Activated T-helper 17 cell treated with anti-CD3 and anti-CD28 coated beads, Interleukin-2, amount 50 U/mL, for 72 hours (primary cell): ENCODE measurements at regions not wholly inside any gene's neighbourhood (a gene's known extent, or its start where the extent isn't known, plus 50 kb on each side); places are given as distances from the start of the nearest gene placed in this dataset.

ENCODE experiments used
- ATAC-seq: fragments of 150-1000 bp; cut with Tn5 transposase; replicated peaks from 2 replicates; pipeline ENCODE4 v1.10.0; 2021; ENCODE audit warnings: mild to moderate bottlenecking, moderate library complexity
- H3K27ac Mint-ChIP-seq: one replicate; pipeline ENCODE4 v1.8.0; 2022; ENCODE audit warnings: mixed read lengths
- H3K27me3 Mint-ChIP-seq: one replicate; pipeline ENCODE4 v1.8.0; 2022; ENCODE audit warnings: mixed read lengths
- H3K36me3 Mint-ChIP-seq: one replicate; pipeline ENCODE4 v1.8.0; 2022; ENCODE audit warnings: low read depth, mild to moderate bottlenecking, mixed read lengths
- H3K4me1 Mint-ChIP-seq: one replicate; pipeline ENCODE4 v1.8.0; 2022; ENCODE audit warnings: mixed read lengths
- H3K4me3 Mint-ChIP-seq: one replicate; pipeline ENCODE4 v1.8.0; 2022; ENCODE audit warnings: mild to moderate bottlenecking, mixed read lengths
- H3K9me3 Mint-ChIP-seq: one replicate; pipeline ENCODE4 v1.8.0; 2022; ENCODE audit warnings: mixed read lengths

GRCh38 chr2:41924709-41925408 lies 123.0 kb upstream of the PKDCC start:
- Mint-ChIP-seq H3K4me3 (no peak overlapping the region), H3K9me3 (peaks cover 8% of the 10 kb centered on the region), H3K27ac (no peak overlapping the region), H3K4me1 (no peaks in the 10 kb centered on the region), H3K36me3 (no peaks in the 10 kb centered on the region), H3K27me3 (no peaks in the 10 kb centered on the region)
- no peak for ATAC-seq

- H3K9me3 Mint-ChIP-seq, result peaks cover 8% of the 10 kb centered on the region
These were observed 122.1 kb upstream of the PKDCC start for GRCh38 chr2:41925712-41926111.

GRCh38 chr2:41926614-41927580 lies 120.9 kb upstream of the PKDCC start:
- ATAC-seq, result no peak
- Mint-ChIP-seq H3K27ac (no peak overlapping the region), H3K4me1 (no peaks in the 10 kb centered on the region), H3K9me3 (peaks cover 8% of the 10 kb centered on the region), H3K36me3 (no peaks in the 10 kb centered on the region), H3K4me3 (no peak overlapping the region), H3K27me3 (no peaks in the 10 kb centered on the region)

More at GRCh38 chr2:41925712-41926111, 122.1 kb upstream of the PKDCC start:
- no peak overlapping the region for H3K27ac Mint-ChIP-seq
- H3K36me3 Mint-ChIP-seq, result no peaks in the 10 kb centered on the region
- no peak for ATAC-seq
- no peaks in the 10 kb centered on the region for H3K27me3 Mint-ChIP-seq
- H3K4me1 Mint-ChIP-seq, result no peaks in the 10 kb centered on the region
- H3K4me3 Mint-ChIP-seq, result no peak overlapping the region

- Mint-ChIP-seq H3K9me3 (peaks cover 8% of the 10 kb centered on the region), H3K36me3 (no peaks in the 10 kb centered on the region), H3K4me1 (no peaks in the 10 kb centered on the region), H3K4me3 (no peak overlapping the region), H3K27ac (no peak overlapping the region), H3K27me3 (no peaks in the 10 kb centered on the region)
- no peak for ATAC-seq
These were observed 120.1 kb upstream of the PKDCC start for GRCh38 chr2:41927581-41928264.

GRCh38 chr2:41928526-41928925 lies 119.3 kb upstream of the PKDCC start:
- Mint-ChIP-seq H3K27me3 (no peaks in the 10 kb centered on the region), H3K36me3 (no peaks in the 10 kb centered on the region), H3K4me1 (peaks cover under 1% of the 10 kb centered on the region), H3K9me3 (peaks cover 8% of the 10 kb centered on the region), H3K4me3 (no peak overlapping the region), H3K27ac (no peak overlapping the region)
- no peak for ATAC-seq

GRCh38 chr2:41930807-41931566 lies 116.8 kb upstream of the PKDCC start:
- ATAC-seq, result no peak
- no peaks in the 10 kb centered on the region for H3K9me3 Mint-ChIP-seq

GRCh38 chr2:41932241-41933045 lies 115.4 kb upstream of the PKDCC start:
- Mint-ChIP-seq H3K27me3 (no peaks in the 10 kb centered on the region), H3K36me3 (no peaks in the 10 kb centered on the region), H3K4me3 (no peak overlapping the region), H3K9me3 (no peaks in the 10 kb centered on the region), H3K4me1 (peaks cover 7% of the 10 kb centered on the region), H3K27ac (no peak overlapping the region)
- ATAC-seq, result no peak

More at GRCh38 chr2:41930807-41931566, 116.8 kb upstream of the PKDCC start:
- Mint-ChIP-seq H3K36me3 (no peaks in the 10 kb centered on the region), H3K4me3 (no peak overlapping the region), H3K4me1 (peaks cover 7% of the 10 kb centered on the region), H3K27ac (no peak overlapping the region), H3K27me3 (no peaks in the 10 kb centered on the region)

- Mint-ChIP-seq H3K4me3 (no peak overlapping the region), H3K27me3 (no peaks in the 10 kb centered on the region), H3K36me3 (no peaks in the 10 kb centered on the region), H3K4me1 (peaks cover 7% of the 10 kb centered on the region), H3K27ac (no peak overlapping the region), H3K9me3 (no peaks in the 10 kb centered on the region)
- ATAC-seq, result no peak
These were observed 114.8 kb upstream of the PKDCC start for GRCh38 chr2:41933046-41933420.

- Mint-ChIP-seq H3K36me3 (no peaks in the 10 kb centered on the region), H3K27ac (no peak overlapping the region), H3K4me3 (no peak overlapping the region), H3K9me3 (no peaks in the 10 kb centered on the region), H3K27me3 (no peaks in the 10 kb centered on the region), H3K4me1 (peaks cover 7% of the 10 kb centered on the region)
- no peak for ATAC-seq
These were observed 114.1 kb upstream of the PKDCC start for GRCh38 chr2:41933585-41934320.

- no peaks in the 10 kb centered on the region for H3K9me3 Mint-ChIP-seq
- no peak overlapping the region for H3K27ac Mint-ChIP-seq
- H3K4me1 Mint-ChIP-seq, result peaks cover 7% of the 10 kb centered on the region
- ATAC-seq, result no peak
- H3K36me3 Mint-ChIP-seq, result no peaks in the 10 kb centered on the region
- no peaks in the 10 kb centered on the region for H3K27me3 Mint-ChIP-seq
- H3K4me3 Mint-ChIP-seq, result no peak overlapping the region
These were observed 113.4 kb upstream of the PKDCC start for GRCh38 chr2:41934329-41934958.

GRCh38 chr2:41935002-41935401 lies 112.8 kb upstream of the PKDCC start:
- Mint-ChIP-seq H3K36me3 (no peaks in the 10 kb centered on the region), H3K27ac (no peak overlapping the region), H3K27me3 (no peaks in the 10 kb centered on the region), H3K4me3 (no peak overlapping the region), H3K9me3 (no peaks in the 10 kb centered on the region), H3K4me1 (peaks cover 7% of the 10 kb centered on the region)
- ATAC-seq, result no peak

GRCh38 chr2:41935825-41936224 lies 112.0 kb upstream of the PKDCC start:
- H3K4me1 Mint-ChIP-seq, result peaks cover 7% of the 10 kb centered on the region
- H3K9me3 Mint-ChIP-seq, result no peaks in the 10 kb centered on the region
- H3K4me3 Mint-ChIP-seq, result no peak overlapping the region
- no peak for ATAC-seq
- H3K27me3 Mint-ChIP-seq, result no peaks in the 10 kb centered on the region
- no peaks in the 10 kb centered on the region for H3K36me3 Mint-ChIP-seq
- H3K27ac Mint-ChIP-seq, result no peak overlapping the region
